ENCODE measurements at regions not wholly inside any gene's neighbourhood (a gene's known extent, or its start where the extent isn't known, plus 50 kb on each side); places are given as distances from the start of the nearest gene placed in this dataset.

DNA sequence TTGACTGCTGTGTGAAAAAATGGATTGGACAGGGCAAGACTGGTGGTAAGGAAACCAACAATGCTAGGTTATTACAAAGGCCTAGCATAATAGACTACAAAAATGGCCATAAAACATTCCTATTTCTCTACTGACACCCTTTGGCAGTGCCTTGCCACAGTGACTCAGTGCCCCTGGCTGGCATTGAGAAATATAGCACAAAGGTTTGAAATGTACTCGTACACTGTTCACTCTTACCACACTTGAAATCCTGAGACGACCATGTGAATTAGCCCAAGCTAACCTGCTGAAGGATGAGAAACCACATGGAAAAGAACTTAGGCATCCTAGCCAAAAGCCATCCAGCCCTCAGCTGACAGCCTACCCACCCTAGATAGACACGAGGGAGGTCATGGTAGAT, 149.8 kb upstream of the PALMD start:
- TF ChIP-seq, protein P1, sequence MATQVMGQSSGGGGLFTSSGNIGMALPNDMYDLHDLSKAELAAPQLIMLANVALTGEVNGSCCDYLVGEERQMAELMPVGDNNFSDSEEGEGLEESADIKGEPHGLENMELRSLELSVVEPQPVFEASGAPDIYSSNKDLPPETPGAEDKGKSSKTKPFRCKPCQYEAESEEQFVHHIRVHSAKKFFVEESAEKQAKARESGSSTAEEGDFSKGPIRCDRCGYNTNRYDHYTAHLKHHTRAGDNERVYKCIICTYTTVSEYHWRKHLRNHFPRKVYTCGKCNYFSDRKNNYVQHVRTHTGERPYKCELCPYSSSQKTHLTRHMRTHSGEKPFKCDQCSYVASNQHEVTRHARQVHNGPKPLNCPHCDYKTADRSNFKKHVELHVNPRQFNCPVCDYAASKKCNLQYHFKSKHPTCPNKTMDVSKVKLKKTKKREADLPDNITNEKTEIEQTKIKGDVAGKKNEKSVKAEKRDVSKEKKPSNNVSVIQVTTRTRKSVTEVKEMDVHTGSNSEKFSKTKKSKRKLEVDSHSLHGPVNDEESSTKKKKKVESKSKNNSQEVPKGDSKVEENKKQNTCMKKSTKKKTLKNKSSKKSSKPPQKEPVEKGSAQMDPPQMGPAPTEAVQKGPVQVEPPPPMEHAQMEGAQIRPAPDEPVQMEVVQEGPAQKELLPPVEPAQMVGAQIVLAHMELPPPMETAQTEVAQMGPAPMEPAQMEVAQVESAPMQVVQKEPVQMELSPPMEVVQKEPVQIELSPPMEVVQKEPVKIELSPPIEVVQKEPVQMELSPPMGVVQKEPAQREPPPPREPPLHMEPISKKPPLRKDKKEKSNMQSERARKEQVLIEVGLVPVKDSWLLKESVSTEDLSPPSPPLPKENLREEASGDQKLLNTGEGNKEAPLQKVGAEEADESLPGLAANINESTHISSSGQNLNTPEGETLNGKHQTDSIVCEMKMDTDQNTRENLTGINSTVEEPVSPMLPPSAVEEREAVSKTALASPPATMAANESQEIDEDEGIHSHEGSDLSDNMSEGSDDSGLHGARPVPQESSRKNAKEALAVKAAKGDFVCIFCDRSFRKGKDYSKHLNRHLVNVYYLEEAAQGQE (IDR thresholded peaks at IDR 0.05; ENCODE audit: insufficient replicate concordance, low read depth), result no peak
- TF ChIP-seq, protein P2, sequence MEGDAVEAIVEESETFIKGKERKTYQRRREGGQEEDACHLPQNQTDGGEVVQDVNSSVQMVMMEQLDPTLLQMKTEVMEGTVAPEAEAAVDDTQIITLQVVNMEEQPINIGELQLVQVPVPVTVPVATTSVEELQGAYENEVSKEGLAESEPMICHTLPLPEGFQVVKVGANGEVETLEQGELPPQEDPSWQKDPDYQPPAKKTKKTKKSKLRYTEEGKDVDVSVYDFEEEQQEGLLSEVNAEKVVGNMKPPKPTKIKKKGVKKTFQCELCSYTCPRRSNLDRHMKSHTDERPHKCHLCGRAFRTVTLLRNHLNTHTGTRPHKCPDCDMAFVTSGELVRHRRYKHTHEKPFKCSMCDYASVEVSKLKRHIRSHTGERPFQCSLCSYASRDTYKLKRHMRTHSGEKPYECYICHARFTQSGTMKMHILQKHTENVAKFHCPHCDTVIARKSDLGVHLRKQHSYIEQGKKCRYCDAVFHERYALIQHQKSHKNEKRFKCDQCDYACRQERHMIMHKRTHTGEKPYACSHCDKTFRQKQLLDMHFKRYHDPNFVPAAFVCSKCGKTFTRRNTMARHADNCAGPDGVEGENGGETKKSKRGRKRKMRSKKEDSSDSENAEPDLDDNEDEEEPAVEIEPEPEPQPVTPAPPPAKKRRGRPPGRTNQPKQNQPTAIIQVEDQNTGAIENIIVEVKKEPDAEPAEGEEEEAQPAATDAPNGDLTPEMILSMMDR (IDR thresholded peaks at IDR 0.05; ENCODE audit: insufficient read depth, low read length), result no peak
- TF ChIP-seq GABPA (IDR thresholded peaks at IDR 0.05; ENCODE audit: low read depth) (no peak), SPI1 (IDR thresholded peaks at IDR 0.05; ENCODE audit: borderline replicate concordance, low read depth) (no peak)

Measured in HL-60 (cell line).